ENCODE measurements at regions not wholly inside any gene's neighbourhood (a gene's known extent, or its start where the extent isn't known, plus 50 kb on each side); places are given as distances from the start of the nearest gene placed in this dataset.
"Not testable (repeated sequence)": the region's sequence is repeated elsewhere in the genome, so short reads cannot be mapped to it uniquely, and the experiment has no call there.

DNA sequence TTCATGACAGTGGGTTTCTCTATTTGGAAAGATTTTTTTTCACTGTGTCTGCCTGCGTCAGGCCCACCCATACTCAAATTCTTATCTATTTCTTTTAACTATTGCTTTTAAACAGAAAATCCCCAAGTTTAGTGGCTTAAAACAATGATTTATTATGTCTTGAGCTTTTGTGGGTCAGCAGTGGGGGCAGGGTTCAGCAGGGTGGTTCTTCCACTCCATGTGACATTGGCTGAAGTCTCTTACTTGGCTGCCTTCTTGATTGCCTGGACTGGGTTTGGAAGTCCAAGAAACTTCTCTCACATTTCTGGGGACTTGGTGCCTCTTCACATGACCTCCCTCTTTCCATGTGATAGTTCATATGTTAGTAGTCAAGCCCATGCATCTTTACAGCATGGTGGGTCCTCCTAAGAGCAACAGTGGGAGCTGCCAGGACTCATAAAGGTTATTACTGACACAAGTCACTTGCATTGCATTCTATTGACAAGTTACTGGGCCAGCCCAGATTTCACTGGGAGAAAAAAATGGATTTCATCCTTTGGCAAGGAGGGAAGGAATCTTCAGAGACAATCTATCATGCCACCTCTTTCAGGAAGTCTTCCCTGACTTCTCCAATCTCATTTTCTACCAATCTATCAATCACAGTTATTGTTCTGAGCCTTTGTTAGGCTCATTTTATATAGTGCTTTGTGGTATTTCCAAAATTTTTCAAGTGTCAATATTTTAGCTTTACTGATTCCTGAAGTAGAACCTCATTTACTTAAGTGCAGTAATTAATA is 436.1 kb downstream of the XYLT1 start:
- no peak for DNase-seq (ENCODE audit: low read depth in 4 of 4, low spot score in 1 of 4)

GRCh38 chr16:17037499-17037898 is 433.3 kb downstream of the XYLT1 start:
- DNase-seq (ENCODE audit: low read depth in 4 of 4, low spot score in 1 of 4) = no peak

DNA sequence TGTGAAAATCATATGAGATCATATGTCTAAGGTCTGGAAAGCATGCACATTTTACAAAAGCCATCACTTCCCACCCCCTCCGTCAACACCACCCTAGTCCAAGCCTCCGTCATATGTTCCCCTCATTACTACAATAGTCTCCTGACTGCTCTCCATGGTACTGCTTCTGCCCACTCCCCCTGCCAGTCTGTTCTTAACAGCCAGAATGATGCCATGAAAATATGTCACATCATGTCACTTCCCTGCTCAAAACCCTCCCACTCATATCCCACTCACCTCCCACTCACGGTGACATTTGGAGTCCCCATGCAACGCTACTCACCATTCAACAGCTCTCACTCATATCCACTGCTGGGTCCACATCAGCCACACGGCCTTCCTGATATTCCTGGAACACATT is 432.3 kb downstream of the XYLT1 start:
- no peak for DNase-seq (ENCODE audit: low read depth in 4 of 4, low spot score in 1 of 4)

DNA sequence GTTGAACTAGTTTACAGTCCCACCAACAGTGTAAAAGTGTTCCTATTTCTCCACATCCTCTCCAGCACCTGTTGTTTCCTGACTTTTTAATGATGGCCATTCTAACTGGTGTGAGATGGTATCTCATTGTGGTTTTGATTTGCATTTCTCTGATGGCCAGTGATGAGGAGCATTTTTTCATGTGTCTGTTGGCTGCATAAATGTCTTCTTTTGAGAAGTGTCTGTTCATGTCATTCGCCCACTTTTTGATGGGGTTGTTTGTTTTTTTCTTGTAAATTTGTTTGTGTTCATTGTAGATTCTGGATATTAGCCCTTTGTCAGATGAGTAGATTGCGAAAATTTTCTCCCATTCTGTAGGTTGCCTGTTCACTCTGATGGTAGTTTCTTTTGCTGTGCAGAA is 421.7 kb downstream of the XYLT1 start:
- DNase-seq (ENCODE audit: low read depth in 4 of 4, low spot score in 1 of 4) = not testable (repeated sequence)

DNA sequence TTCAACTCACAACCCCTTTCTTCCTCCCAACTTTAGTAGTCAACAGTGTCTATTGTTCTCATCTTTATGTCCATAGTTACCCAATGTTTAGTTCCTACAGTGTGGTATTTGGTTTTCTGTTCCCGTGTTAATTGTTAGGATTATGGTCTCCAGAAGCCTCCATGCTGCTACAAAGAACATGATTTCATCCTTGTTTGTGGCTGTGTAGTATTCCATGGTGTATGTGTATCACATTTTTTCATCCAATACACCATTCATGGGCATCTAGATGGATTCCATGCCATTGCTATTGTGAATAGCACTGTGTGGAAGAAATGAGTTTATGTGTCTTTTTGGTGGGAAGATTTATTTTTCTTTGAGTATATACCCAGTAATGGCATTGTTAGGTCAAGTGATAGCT is 420.3 kb downstream of the XYLT1 start:
- DNase-seq (ENCODE audit: low read depth in 4 of 4, low spot score in 1 of 4) = no peak
